IPS DF 6.9 (cell line): ENCODE measurements at regions not wholly inside any gene's neighbourhood (a gene's known extent, or its start where the extent isn't known, plus 50 kb on each side); places are given as distances from the start of the nearest gene placed in this dataset.

ENCODE experiments used
- DNase-seq: peaks from one replicate; pipeline ENCODE4 v3.0.0-alpha.2; 2013; ENCODE audit warnings: low read depth, low spot score
- H3K27ac ChIP-seq: one replicate; pipeline ENCODE4 v1.5.1; 2013; ENCODE audit warnings: low read length, control low read depth
- H3K27me3 ChIP-seq: 2 replicates; pipeline ENCODE4 v1.6.1; 2013; ENCODE audit warnings: mild to moderate bottlenecking, low read length; ENCODE audit not compliant: control insufficient read depth, insufficient read depth
- H3K36me3 ChIP-seq: 2 replicates; pipeline ENCODE4 v1.6.1; 2013; ENCODE audit warnings: low read length; ENCODE audit not compliant: control insufficient read depth, insufficient read depth
- H3K4me1 ChIP-seq: 2 replicates; pipeline ENCODE4 v1.6.1; 2013; ENCODE audit warnings: low read length; ENCODE audit not compliant: control insufficient read depth, insufficient read depth
- H3K4me3 ChIP-seq: 2 replicates; pipeline ENCODE4 v1.5.1; 2013; ENCODE audit warnings: mild to moderate bottlenecking, low read length
- H3K9me3 ChIP-seq: 2 replicates; pipeline ENCODE4 v1.6.1; 2013; ENCODE audit warnings: low read length, inconsistent platforms; ENCODE audit not compliant: control insufficient read depth, insufficient read depth
- WGBS: extraction: QIAGEN DNeasy Blood & Tissue Kit; methylation state at CpG from one replicate; pipeline ENCODE4 v1.1.7; 2013; ENCODE audit warnings: mixed read lengths, missing lambda C conversion rate; ENCODE audit not compliant: insufficient read length, insufficient coverage; 5-methylcytosine and 5-hydroxymethylcytosine counted together

- no peaks in the 10 kb centered on the region for H3K36me3 ChIP-seq
- WGBS, result no CpG with 5 or more reads among the region's 3 CpGs
- H3K4me1 ChIP-seq, result no peaks in the 10 kb centered on the region
- H3K27ac ChIP-seq, result no peak overlapping the region
- no peaks in the 10 kb centered on the region for H3K9me3 ChIP-seq
- no peak overlapping the region for H3K4me3 ChIP-seq
- DNase-seq, result no peak
- no peaks in the 10 kb centered on the region for H3K27me3 ChIP-seq
These were observed 1363.2 kb upstream of the ADGRL4 start for GRCh38 chr1:80369780-80370179.

- WGBS, result no CpG with 5 or more reads among the region's 3 CpGs
- H3K27ac ChIP-seq, result no peak overlapping the region
- no peaks in the 10 kb centered on the region for H3K9me3 ChIP-seq
- no peak overlapping the region for H3K4me3 ChIP-seq
- no peaks in the 10 kb centered on the region for H3K36me3 ChIP-seq
- no peak for DNase-seq
- no peaks in the 10 kb centered on the region for H3K27me3 ChIP-seq
- no peaks in the 10 kb centered on the region for H3K4me1 ChIP-seq
These were observed 1360.5 kb upstream of the ADGRL4 start for GRCh38 chr1:80367058-80367457.

- Histone ChIP-seq H3K27ac (no peak overlapping the region), H3K4me1 (no peaks in the 10 kb centered on the region), H3K4me3 (no peak overlapping the region), H3K9me3 (no peaks in the 10 kb centered on the region), H3K36me3 (no peaks in the 10 kb centered on the region), H3K27me3 (no peaks in the 10 kb centered on the region)
- WGBS, result no CpG with 5 or more reads among the region's 5 CpGs
- DNase-seq, result no peak
These were observed 1359.0 kb upstream of the ADGRL4 start for GRCh38 chr1:80365359-80366021.

DNA sequence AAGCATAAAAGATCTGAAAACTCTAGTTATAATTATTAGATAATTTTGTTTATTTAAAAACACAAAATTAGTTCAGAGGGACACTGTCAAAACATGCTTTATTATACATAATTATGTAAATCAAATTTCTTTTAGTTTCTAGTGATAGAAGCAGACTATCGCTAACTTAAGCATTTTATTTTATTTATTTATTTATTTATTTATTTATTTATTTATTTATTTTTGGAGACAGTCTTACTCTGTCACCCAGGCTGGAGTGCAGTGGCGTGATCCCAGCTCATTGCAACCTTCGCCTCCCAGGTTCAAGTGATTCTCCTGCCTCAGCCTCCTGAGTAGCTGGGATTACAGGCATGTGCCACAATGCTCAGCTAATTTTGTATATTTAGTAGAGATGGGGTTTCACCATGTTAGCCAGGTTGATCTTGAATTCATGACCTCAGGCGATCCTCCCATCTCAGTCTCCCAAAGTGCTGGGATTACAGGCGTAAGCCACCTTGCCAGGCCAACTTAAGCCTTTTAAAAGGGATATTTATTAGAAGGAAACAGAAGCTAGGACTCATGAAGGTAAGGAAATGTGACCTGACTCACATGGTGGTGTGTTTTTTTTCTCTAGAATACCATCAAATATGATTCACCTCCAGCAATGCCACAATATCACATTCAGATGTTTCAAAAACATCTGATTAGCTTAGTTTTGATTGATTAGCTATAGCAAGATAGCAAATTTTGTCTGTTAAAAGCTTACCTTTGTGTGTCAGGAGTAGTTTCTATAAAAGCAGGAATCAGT, 1357.4 kb upstream of the ADGRL4 start:
- Histone ChIP-seq H3K27me3 (no peaks in the 10 kb centered on the region), H3K4me1 (no peaks in the 10 kb centered on the region), H3K4me3 (no peak overlapping the region), H3K36me3 (no peaks in the 10 kb centered on the region), H3K27ac (no peak overlapping the region), H3K9me3 (no peaks in the 10 kb centered on the region)
- no CpG with 5 or more reads among the region's 5 CpGs for WGBS
- no peak for DNase-seq

DNA sequence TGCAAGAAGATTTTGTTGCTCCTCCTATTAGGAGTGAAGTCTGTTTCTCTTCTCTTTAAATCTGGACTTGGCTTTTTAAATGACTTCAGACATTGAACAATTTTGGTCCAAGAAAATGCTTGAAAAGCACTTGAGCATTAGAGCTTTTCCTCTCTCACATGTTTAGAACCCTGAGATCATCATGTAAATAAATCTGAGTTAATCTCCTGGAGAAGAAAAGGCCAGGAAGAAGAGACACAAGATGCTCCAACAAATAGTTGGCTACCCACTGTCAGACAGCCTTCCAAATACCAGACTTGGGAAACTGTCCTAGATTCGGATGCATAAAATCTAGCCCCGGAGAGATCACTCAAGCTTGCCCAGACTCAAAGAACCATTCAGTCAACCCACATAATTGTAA, 1353.1 kb upstream of the ADGRL4 start:
- no peak for DNase-seq
- WGBS, result no CpG with 5 or more reads among the region's 2 CpGs

GRCh38 chr1:80349218-80349617, 1342.7 kb upstream of the ADGRL4 start:
- Histone ChIP-seq H3K4me3 (no peak overlapping the region), H3K27ac (no peak overlapping the region), H3K36me3 (no peaks in the 10 kb centered on the region), H3K27me3 (no peaks in the 10 kb centered on the region), H3K4me1 (no peaks in the 10 kb centered on the region), H3K9me3 (no peaks in the 10 kb centered on the region)
- no peak for DNase-seq
- no CpG with 5 or more reads among the region's 9 CpGs for WGBS

More for the DNA sequence above, 1353.1 kb upstream of the ADGRL4 start:
- no peaks in the 10 kb centered on the region for H3K36me3 ChIP-seq
- no peaks in the 10 kb centered on the region for H3K4me1 ChIP-seq
- no peaks in the 10 kb centered on the region for H3K9me3 ChIP-seq
- H3K27me3 ChIP-seq, result no peaks in the 10 kb centered on the region
- H3K27ac ChIP-seq, result no peak overlapping the region
- no peak overlapping the region for H3K4me3 ChIP-seq

DNA sequence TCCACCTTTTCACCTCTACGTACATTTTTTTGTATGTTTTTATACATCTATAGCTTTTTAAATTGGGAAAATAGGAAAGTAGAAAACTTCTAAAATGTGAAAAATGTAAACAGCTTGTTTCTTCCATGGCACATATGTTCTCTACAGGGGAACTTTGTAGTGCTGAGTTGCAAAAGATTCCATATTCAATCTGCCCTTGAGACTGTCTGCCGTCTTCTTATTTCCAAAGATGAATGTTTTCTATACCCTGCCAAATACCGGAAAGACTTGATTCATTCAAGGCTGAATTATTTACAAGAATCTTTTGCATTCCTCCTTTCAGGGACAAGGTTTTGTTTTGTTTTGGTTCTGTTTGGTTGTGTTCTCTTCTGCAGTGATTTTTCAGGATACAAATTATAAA, 1334.5 kb upstream of the ADGRL4 start:
- H3K27ac ChIP-seq, result no peak overlapping the region
- no peaks in the 10 kb centered on the region for H3K27me3 ChIP-seq
- H3K36me3 ChIP-seq, result no peaks in the 10 kb centered on the region
- H3K4me3 ChIP-seq, result no peak overlapping the region
- H3K4me1 ChIP-seq, result no peaks in the 10 kb centered on the region
- no CpG with 5 or more reads among the region's 3 CpGs for WGBS
- DNase-seq, result no peak
- H3K9me3 ChIP-seq, result no peaks in the 10 kb centered on the region

DNA sequence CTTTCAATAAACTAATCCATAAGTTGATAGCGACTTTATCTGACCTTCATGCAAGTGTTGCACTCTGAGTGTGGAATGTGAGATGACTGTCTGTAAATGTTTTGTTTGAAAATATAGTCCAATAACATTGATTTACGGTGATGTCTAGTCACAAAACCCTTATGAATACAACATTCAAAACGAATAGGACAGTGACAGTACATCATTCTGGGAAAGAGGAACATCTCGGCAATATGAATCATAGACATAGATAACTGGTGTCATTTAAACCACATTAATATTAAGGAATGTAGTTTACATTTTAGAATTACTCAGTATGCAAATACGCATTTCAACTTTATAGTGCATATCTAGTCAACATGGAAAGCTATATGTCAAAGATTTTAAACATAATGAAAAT, 1311.6 kb upstream of the ADGRL4 start:
- no CpG with 5 or more reads among the region's 5 CpGs for WGBS
- DNase-seq, result no peak
- H3K9me3 ChIP-seq, result no peaks in the 10 kb centered on the region
- no peaks in the 10 kb centered on the region for H3K36me3 ChIP-seq
- no peaks in the 10 kb centered on the region for H3K27me3 ChIP-seq
- H3K27ac ChIP-seq, result no peak overlapping the region
- no peak overlapping the region for H3K4me3 ChIP-seq
- no peaks in the 10 kb centered on the region for H3K4me1 ChIP-seq

- H3K27ac ChIP-seq, result no peak overlapping the region
- H3K27me3 ChIP-seq, result no peaks in the 10 kb centered on the region
- H3K36me3 ChIP-seq, result no peaks in the 10 kb centered on the region
- WGBS, result no CpG with 5 or more reads among the region's 4 CpGs
- H3K4me1 ChIP-seq, result no peaks in the 10 kb centered on the region; the same call in 1 of the 2 replicates
- DNase-seq, result no peak
- H3K9me3 ChIP-seq, result no peaks in the 10 kb centered on the region
- H3K4me3 ChIP-seq, result no peak overlapping the region
These were observed 1304.2 kb upstream of the ADGRL4 start for GRCh38 chr1:80310703-80311245.

GRCh38 chr1:80305466-80305865, 1298.9 kb upstream of the ADGRL4 start:
- no peaks in the 10 kb centered on the region for H3K27me3 ChIP-seq
- H3K4me3 ChIP-seq, result no peak overlapping the region
- DNase-seq, result no peak
- H3K36me3 ChIP-seq, result no peaks in the 10 kb centered on the region
- no CpG with 5 or more reads among the region's 2 CpGs for WGBS
- H3K27ac ChIP-seq, result no peak overlapping the region
- no peaks in the 10 kb centered on the region for H3K4me1 ChIP-seq
- H3K9me3 ChIP-seq, result no peaks in the 10 kb centered on the region
